HG03280 (cell line): ENCODE measurements at regions not wholly inside any gene's neighbourhood (a gene's known extent, or its start where the extent isn't known, plus 50 kb on each side); places are given as distances from the start of the nearest gene placed in this dataset.
A peak's percentile ranks its signal among the peaks of the same experiment; 100 is the strongest.
"Not testable (repeated sequence)": the region's sequence is repeated elsewhere in the genome, so short reads cannot be mapped to it uniquely, and the experiment has no call there.

Experiments used
- ATAC-seq: cut with Tn5 transposase; IDR thresholded peaks from one replicate; pipeline ENCODE4 v1.9.1; 2021; ENCODE audit warnings: mild to moderate bottlenecking, moderate library complexity; ENCODE audit not compliant: unreplicated experiment

DNA sequence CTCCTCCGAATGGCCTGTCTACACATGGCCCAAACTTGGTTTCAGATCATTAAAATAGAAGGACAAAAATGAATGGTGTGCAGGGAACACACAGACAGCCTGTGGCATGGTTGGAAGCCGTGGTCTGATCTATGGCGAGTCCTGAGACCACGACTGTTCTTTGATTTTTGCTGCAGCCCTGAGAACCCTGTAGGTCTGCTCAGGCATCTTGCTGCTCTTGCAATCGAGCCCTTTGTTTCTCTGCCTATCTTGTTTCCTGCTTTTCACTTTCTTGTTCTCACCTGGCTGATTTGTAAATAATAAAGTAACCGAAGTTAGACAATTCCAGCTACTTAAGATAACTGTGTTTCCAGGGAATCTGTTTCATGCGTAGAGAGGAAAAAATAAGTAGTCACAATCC lies 54.1 kb upstream of the NBPF9 start:
- not testable (repeated sequence) for ATAC-seq

DNA sequence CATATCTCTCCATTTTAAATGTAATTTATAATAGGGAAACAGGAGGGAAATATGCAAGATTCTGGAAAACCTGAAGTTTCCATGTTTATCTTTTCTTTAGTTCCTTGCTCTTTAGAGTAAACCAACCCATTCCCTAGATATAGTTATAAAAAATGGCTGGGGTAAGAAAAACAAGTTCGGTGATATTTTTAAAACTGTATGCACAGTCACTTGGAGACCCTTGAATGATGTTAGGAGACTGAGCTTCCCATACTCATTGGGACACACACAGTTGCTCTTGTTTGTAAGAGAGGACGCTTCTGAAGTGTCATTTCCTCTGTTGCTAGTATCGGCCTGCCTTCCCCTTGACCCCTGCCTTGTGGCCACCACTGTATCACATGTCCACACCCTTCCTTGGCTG lies 55.0 kb upstream of the NBPF9 start:
- ATAC-seq, result not testable (repeated sequence)

GRCh38 chr1:149163063-149163444 lies 59.7 kb upstream of the NBPF9 start:
- ATAC-seq, result peak; percentile 85

DNA sequence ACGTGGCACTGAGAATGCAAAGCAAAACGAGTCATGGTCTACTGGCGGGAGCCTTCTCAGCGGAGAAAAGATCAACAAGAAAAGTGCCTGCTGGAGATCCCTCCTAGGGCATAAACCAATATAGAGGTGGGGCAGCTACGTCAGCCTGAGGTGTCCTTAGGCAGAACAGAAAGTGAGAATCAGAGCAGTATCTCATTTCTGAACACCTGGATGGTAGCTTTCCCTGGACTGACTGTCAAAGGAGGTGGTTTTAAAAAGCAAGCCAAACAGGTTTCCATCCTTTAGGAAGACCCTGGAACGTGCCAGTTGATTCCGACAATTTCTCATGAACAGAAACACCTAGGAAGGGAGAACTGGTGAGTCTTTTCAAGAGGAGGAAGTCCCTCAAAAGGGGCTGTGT lies 71.4 kb upstream of the NBPF9 start:
- ATAC-seq, result not testable (repeated sequence)

DNA sequence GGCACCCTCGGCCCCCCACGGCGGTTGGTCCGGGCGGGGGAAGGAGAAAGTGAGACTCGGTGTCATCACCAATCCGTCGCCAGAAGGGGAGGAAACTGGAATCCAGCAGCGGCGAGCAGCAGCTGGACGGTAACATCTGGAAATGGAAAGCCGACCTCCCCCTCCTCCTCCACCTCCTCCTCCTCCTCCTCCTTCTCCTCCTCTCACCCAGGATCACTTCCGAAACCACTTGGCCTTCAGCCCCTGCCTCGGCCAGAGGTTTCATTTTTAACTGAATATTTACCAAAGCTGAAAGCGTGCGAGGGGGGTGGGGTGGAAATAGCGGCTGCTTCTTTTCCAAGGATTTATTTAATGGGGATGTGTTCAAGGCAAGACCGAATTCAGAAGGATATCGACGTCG lies 72.5 kb upstream of the NBPF9 start:
- not testable (repeated sequence) for ATAC-seq

DNA sequence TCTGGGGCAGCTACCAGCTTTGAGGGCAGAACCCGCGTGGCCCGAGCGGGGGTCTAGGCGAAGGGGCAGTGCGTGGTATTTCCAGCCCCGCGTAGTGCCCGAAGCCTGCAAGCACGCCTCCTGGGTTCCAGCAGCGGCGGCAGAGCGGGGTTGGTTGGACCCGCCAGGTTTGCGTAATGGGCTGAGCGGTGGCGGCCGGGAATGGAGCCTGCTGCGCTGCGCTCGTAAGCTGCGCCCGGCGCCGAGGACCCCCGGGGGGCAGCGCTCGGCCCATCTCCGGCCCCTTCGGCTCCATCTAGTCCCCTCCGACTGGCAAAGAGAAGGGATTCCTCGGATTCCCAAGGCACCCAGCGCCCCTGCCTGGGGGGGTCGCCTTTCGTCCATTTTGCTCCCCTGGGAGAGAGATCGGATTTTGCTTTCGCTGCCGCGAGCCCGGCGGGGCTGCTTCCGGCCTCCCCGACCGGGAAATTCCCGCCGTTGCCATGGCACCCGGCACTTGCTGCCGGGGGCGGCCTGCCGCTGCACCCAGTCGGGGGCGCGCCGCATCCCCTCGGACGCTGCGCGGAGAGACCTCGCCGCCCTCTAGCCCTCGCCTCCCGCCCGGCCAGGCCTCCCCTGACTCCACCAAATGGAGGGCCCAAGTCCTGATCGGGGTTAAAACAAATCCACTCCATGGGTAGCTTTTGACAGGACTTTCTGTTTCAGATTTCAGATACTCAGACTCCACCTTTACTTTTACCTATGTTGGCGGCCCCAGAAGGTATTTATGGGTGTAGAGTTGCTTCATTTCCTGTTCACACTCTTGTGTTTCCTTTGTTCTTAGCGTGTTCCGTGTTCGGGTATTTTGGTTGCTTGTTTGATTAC lies 73.3 kb upstream of the NBPF9 start:
- not testable (repeated sequence) for ATAC-seq

DNA sequence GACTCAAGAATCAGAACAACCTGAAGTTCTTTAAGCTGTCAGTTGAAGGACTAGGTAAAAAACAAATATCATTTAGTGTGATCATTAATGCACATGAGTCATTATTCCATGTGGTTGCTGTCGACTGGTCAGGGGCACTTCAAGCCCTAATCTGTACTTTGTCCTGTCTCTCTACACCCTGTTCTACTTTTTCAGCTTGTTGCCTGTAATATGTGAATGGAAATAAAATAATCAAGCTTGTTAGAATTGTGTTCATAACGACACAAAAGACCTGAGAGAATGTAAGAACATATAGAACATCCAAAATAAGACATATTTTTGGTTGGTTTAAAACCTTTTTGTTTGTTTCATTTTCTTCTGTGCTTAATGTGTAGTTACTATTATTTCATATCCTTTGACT lies 87.4 kb upstream of the NBPF9 start:
- not testable (repeated sequence) for ATAC-seq

- ATAC-seq, result not testable (repeated sequence)
Observed at GRCh38 chr1:149196651-149197050, 93.3 kb upstream of the NBPF9 start.

- ATAC-seq, result not testable (repeated sequence)
Observed at GRCh38 chr1:149200567-149200966, 97.2 kb upstream of the NBPF9 start.

- ATAC-seq, result not testable (repeated sequence)
Observed at GRCh38 chr1:149202283-149202682, 98.9 kb upstream of the NBPF9 start.

- ATAC-seq, result not testable (repeated sequence)
Observed at GRCh38 chr1:149204396-149204795, 101.0 kb upstream of the NBPF9 start.

GRCh38 chr1:149208836-149209235 lies 105.5 kb upstream of the NBPF9 start:
- not testable (repeated sequence) for ATAC-seq

- peak; percentile 76 for ATAC-seq
Observed at GRCh38 chr1:149211757-149212420, 108.5 kb upstream of the NBPF9 start.

DNA sequence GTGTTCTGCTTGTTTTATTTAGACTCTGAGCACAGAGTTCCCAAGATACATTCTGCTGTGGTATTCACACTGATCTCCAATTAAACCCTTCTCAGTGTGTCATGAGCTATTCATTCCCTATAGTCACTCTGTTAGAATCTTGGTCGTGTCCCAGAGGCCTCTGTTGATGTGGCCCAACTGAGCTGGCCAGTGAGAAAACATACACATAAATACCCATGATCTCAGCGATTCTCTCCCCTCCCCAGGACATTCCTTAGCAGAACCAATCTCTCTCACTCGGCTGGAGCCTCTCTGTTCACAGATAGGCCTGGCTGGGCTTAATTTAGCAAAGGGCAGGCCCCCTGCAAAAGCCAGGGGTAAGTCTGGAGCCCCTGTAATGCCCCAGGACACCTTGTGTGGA lies 109.6 kb upstream of the NBPF9 start:
- ATAC-seq, result not testable (repeated sequence)

- not testable (repeated sequence) for ATAC-seq
Observed at GRCh38 chr1:149213673-149214072, 110.3 kb upstream of the NBPF9 start.

- ATAC-seq, result not testable (repeated sequence)
Observed at GRCh38 chr1:149218080-149218988, 115.0 kb upstream of the NBPF9 start.

GRCh38 chr1:149219539-149219938 lies 116.2 kb upstream of the NBPF9 start:
- ATAC-seq, result not testable (repeated sequence)

DNA sequence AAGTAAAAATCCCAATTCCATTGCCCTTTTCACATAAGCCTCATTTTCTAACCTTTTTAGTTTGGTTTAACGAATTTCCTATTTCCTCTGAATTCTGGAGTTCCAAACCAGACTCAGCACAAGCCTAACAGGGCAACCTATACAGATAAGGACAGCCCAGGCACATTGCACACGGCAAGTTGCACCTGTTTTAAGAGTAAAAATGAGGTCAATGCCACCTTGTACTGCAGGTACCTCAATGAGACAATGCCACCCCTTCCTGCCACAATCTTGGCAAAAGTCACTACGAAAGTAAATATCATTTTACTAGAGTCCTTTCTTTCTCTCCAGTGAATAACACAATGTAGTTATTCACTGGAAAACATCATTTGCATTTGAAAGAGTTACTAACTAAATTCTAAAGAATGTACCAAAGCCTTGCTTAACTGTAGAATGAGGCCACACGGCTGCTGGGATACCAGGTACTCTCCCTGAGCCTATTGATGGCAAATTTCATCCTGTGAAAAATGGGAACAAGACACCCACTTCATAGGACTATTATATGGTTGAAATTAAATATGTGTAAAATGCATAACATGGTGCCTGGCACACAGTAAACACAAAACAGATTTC lies 117.2 kb upstream of the NBPF9 start:
- ATAC-seq, result not testable (repeated sequence)

- not testable (repeated sequence) for ATAC-seq
Observed at GRCh38 chr1:149227933-149228665, 124.7 kb upstream of the NBPF9 start.
